Ammon's horn (tissue), 1 donor: ENCODE measurements at regions not wholly inside any gene's neighbourhood (a gene's known extent, or its start where the extent isn't known, plus 50 kb on each side); places are given as distances from the start of the nearest gene placed in this dataset.
"Not testable (repeated sequence)": the region's sequence is repeated elsewhere in the genome, so short reads cannot be mapped to it uniquely, and the experiment has no call there.

Experiments used
- DNase-seq: peaks from one replicate; pipeline ENCODE4 v3.0.0-alpha.2; 2016; ENCODE audit warnings: low spot score

DNA sequence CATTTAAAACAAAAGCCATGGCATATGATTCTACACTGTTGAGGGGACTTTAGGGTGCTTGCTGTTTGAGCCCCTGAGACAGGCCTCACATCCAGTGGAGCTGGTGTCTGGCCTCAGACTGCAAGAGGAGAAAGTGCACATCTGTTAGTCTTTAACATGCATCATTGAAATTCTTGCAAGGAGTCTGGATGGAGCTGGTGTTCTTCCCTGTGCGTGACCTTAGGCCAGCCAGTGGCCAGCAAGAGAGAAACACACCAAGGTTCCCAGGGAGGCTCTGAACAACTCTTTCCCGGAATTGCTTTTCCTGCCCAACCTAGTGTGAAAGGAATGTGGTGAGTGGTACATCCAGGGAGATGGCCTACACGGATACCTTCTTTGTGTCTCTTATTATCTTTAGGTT lies 282.8 kb upstream of the TNC start:
- no peak for DNase-seq

DNA sequence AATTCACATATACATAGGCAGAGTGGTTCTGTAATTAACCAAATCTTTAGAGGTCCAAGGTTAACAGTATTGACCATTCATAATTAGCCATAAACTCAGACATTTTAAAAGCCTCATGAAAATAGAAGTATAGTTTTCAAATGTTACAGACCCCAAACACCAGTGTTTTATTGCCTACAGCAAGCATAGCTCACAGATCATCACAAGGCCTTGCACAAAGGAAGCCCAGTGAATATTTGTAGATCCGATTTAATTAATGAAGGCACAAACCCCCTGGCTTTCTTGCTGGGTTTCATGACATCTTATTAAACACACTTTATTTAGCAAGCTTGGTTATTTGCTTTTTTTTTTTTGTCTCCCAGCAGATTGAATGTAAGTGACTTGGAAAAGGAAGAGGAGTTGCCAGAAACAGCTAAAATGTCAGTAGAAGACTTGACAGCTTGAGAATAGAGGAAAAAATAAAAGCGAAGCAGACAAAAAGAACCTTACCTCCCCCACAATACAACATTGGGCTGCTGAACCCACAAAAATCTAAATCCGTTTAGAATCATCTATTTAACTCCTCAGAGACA lies 283.9 kb upstream of the TNC start:
- no peak for DNase-seq

DNA sequence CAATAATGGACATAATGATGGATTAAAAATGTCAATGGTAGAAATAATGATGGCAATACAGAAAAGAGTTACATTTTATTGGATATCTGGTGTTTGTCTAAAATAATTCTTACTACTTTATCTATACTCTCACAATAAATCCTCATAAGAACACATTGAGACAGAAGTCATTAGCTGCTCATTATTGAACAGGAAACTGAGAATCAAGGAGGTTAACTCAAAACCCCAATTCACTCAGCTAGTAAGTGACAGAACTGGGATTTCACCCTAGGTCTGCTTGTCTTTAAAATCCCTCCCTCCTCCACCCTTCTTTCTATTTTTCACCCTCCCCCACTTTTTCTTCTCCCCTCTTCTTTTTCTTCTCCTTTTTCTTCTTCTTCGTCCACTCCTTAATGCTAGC lies 285.8 kb upstream of the TNC start:
- DNase-seq, result no peak

DNA sequence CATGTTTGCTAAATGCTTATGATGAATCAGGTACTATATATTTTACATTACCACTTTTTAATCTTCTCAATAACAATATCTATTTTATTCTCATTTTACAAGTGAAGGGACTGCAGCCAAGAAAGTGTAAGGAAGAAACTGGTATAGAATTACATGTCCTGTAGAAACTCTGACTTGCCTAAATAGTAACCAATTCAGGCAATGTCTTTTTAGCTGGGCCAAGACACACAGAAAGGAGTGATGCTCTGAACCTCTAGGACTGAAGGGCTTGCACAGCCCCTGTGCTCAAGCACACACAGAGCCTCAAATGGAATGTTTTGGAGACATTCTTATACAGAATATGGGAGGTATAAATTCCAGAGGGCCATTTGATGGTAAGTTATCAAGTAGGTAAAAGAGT lies 286.4 kb upstream of the TNC start:
- DNase-seq, result no peak

DNA sequence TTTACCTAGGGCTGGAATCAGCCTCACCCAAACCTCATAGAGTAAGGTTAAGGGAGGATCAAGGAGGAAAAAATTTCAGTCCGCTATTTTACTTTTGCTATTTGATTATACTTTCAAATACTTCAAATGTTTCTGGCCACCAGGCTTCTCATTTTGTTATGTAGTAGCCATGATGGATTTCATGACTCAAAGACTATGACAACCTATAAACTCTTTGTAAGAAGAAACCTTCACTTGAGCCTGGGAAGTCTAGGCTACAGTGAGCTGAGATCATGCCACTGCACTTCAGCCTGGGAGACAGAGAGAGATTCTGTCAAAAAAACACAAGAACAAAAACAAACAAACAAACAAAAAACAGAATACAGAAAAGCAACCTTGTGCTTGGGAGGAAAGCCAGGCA lies 293.6 kb upstream of the TNC start:
- no peak for DNase-seq

DNA sequence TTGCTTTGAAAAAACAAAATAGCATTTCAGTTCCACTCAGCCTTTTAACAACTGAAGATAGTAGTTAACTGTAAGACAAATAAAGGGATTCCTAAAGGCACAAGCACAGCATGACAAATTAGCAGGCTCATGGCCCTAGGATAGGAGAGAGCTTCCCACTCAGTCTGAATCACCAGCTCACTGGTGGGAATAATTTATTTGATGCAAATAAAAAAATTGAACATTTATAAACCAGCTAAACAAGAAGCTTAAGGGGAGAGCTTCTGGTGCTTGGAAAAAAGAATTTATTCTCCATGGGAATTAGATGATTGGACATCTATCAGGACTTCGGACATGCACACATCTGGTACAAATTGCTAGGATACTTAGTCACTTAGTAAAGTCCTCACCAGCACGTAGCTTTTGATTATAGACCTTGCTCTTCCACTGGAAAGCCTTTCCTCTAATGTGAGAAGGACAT lies 294.1 kb upstream of the TNC start:
- peak; percentile 52 for DNase-seq

DNA sequence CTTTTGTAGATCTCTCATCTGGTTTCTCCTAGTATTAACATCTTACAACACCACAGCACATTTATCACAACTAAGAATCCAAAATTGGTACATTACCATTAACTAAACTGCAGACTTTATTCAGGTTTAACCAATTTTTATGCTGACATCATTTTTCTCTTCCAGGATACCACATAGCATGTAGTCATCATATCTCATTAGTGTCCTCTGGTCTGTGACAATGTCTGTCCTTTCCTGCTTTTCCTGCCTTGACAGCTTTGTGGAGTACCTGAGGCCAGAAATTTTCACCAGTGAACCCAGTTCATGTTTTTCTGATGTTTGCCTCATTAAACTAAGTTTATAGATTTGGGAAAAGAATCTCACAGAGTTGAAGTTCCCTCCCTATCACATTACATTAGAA lies 294.7 kb upstream of the TNC start:
- DNase-seq, result no peak

DNA sequence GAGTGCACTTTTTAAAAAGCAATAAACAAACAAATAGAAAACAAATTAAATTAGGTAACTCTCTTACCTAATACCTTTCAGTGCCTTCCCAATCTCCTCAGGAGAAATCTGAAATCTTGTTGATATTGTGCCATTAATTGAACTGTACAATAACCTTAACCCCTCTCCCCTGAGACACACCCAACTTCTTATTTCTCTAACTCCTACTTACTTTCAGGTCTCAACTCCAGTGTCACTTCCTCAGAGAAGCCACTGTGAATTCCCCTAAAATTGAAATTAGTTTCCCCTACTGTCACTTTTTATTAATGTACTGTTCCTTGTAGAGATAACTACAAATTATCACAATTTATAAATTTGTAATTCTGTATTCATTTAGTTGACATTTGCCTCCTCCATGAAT lies 295.3 kb upstream of the TNC start:
- DNase-seq, result no peak

DNA sequence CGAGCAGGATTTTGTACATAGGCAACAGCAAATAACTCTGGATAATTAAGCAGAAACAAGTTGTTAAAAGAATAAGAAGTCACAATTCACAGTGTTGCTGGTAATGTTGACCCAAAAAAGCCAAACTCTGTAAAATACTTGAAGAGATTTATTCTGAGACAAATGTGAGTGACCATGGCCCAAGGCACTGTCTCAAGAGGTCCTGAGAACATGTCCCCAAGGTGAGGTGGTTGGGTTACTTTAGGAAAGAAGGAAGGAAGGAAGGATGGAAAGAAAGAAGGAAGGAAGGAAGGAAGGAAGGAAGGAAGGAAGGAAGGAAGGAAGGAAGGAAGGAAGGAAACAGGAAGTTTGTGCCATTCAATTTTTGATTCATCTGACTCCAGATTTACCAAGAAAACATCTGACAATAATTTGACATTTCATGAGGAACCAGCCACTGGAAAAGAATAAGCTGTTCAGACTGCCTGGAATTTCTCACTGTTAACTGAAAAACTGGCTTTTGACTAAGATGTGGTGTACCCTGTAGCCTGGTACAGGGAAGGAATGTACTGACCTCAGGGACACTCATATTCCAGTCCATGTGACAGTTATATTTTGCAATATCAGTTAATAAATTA lies 295.9 kb upstream of the TNC start:
- DNase-seq, result no peak

DNA sequence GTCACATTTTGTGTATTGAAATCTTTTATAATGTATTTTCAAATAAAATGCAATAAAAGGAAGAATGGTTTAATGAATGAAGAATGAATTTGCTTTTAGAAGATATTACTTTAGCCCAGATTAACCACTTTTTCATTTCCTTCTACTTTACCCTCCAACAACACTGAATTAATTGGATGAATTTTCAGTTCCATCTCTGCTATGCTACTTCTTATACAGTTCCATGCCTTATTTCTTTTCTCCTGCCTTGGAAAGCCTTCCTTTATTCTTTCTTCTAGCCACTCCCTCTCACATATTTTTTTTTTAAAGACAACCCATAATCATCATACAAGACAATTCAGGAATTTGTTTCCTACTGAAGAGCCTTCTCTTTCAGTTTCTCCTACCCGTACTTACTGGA lies 296.6 kb upstream of the TNC start:
- no peak for DNase-seq

DNA sequence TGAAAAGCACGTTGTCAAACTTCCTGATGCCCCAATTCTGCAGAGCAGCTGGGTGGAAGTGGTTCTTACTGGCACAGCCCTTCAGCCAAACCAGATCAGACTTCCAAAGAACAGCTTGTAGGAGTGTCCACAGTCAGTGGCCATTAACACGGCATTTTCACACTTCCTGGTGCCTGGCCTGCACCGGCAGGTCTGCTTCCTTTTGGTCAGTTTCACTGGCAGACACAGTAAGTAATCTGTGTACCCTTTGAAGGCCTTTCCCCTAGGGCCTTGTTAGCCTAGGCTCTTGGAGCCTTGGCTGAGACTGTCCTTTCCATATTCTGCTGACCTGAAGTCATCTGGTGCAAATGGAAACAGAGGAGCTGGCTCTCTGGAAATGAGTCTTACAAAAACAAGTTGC lies 297.5 kb upstream of the TNC start:
- no peak for DNase-seq

DNA sequence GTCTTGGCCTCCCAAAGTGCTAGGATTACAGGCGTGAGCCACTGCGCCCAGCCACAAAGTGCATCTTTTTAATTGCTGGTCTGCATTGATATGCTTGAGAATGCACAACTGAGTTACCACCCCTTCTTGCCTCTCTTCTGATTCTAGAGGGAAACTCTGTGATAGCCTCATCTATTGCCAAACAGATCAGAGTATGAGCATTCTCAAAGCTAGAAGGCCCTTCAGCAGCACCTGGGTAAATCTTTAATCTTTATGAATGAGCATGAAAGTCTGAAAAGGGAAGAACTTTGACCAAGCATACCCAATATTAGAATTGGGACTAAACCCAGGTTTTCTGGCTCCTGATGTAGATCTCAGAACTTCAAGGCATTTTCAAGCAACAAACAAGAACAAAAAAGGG lies 298.3 kb upstream of the TNC start:
- DNase-seq, result no peak

DNA sequence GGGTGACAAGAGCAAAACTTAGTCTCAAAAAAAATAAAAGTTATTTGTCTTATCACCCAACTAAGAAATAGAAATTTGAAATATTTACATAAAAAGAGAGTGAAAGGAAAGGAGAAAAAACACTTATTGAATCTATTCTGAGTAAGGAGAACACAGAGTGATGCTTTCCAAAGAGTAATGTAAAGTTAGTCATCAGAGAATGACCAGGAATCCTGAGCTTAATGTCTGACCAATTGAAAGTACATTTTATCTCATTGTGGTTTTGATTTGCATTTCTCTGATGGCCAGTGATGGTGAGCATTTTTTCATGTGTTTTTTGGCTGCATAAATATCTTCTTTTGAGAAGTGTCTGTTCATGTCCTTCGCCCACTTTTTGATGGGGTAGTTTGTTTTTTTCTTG lies 300.2 kb upstream of the TNC start:
- not testable (repeated sequence) for DNase-seq

DNA sequence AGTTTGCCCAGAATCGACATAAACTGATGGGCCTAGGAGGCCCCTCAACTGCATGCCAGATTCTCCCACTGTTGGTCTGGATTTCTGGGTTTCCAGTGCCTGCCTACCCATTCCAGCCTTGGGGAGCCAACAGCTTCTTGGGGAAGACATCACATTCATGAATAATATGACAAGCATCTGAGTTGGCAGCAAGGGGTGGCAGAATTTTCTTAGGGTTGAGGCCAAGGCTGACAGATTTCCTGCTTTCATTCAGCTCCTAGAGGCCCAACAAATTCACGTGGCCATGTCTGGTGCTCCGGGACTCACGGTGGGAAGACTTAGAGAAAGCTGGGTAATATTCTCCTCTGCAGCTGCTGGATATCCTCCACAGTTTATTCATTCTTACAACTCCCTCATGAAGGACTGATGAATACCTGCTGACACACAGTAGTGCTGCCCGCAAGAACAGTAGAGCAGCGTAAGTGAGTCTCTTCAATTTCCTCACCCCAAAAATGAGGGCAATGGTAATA lies 305.0 kb upstream of the TNC start:
- no peak for DNase-seq

DNA sequence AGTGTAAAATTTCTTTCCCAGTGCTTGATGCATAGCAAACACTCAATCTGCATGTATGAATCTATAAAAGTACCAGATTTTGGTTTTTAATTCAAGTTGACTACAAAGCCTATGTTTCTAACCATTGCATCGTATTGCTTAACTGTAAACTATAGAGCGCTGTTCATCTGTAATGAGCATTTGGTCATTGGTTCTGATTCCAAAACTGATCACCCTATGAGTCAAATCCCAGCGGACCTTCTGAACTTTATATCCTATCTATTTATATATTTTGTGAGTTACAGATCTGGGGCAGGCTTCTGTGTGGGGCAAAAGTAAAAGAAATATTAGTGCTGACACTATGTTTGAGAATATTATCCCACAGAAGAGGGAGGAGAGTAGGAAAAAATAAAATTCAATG lies 305.7 kb upstream of the TNC start:
- DNase-seq, result no peak

DNA sequence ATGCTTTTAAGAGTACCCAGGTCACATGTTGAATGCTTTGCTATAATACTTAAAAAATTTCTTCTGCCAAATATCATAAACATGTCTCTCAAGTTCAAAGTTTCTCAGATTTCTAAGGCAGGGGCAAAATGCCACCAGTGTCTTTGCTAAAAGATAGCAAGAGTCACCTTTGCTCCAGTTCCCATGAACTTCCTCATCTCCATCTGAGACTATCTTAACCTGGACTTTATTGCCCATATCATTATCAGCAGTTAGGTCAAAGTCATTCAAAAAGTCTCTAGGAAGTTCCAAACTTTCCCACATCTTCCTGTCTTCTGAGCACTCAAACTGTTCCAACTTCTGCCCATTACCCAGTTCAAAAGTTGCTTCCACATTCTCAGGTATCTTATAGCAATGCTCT lies 307.6 kb upstream of the TNC start:
- DNase-seq, result no peak

DNA sequence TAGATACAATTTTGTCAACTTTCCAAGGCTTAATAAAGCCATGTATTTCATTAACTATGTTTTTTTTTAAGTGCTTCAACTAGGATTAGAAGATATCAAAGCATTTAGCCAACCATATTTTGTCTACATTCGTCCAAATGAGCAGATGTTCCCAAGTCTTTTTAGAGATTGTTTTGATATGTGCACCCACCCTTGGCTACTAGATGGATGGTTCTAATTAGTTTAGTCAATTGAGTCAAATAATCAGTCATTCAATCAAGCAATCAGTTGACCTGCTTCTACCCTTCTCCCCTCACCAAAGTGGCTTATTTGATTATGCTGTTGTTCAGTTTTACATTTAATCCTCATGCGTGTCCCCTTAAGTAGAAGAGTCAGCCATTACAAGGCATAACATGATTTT lies 319.5 kb upstream of the TNC start:
- no peak for DNase-seq

DNA sequence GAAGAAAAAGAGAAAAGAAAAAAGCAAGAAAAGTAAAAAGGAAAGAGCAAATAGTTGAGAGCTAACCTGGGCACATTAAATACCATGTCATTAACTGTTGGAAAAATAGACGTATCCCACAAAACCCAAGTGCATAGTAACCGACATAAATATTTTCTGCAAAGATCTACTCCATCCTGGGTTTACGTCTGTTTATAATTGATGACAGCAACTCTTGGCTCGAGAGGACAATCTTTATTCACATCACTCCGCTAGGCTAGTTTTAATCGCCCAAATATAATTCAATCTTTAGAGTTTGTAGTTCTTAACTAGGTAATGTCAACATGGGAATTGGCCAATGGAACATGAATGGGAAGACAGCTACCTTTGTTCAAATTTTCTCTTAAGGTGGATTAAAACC lies 321.7 kb upstream of the TNC start:
- DNase-seq, result no peak

DNA sequence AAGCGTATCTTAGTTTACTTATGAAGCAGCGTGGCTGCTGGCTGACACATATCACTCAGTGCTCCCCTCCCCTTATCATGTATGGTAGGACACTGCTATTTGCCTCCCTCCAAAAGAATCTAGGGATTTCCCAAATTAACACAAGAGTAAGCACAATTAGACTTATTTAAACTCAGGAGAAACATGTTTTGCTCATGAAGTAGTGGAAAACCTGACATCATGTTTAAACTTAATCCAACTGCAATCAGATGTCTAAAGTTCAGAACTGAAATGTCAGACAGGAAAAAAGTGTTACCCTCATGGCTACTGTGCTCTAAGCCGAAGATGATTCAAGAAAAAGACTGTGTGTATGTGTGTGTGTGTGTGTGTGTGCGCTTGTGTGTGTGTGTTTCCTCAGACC lies 324.1 kb upstream of the TNC start:
- no peak for DNase-seq

DNA sequence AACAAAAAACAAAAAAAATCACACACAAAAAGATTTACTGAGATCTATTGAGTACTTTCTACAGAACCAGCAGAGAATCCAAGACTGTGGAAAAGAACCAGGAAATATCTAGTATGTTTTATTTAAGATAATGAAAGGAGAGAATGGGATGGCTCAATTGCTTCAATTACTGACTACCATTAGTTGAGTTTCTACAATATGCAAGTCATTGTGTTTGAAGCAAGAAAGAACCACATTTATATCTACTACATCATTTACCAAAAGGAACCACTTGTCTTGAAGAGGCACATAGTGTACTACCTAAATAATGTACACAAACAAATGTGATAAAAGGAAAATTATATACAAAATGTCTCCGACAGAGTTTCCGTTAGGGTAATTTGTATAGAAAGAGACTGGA lies 325.9 kb upstream of the TNC start:
- no peak for DNase-seq

DNA sequence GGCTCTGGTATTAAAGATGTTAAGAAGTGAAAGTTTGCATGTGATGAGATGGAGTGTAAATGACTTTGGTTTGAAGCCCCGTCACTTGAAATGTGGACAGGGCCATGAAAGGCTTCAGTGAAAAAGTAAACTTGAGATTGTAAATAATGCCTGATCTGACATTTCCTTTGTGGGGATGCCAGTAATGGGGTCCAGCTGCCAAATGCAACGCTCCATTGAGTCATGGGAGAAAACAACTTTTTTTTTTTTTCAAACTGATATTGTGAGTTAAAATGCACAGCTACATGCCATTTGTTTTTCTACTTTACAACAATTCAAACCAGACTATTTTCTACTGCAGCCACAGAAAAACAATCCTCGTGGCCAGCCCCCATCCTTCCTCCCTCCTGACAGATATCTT lies 327.0 kb upstream of the TNC start:
- DNase-seq, result no peak

DNA sequence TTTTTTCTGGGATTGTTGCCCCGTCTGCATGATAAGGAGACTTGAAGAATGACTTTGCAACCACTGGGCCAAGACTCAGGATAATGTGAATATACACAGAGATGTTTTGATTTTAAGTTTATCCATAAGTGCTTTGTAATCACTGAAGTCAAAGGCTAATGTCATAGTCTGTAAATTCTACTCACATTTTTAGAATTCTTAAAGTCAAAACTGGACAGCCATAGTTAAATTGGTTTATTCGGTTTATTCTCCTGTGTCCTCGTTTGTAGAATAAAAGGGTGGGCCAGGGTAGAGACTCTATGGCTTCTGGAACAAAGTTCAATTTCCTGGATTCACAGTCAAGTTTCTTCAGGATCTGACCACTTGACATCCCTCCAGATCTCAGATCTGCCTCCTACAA lies 327.7 kb upstream of the TNC start:
- DNase-seq, result no peak

DNA sequence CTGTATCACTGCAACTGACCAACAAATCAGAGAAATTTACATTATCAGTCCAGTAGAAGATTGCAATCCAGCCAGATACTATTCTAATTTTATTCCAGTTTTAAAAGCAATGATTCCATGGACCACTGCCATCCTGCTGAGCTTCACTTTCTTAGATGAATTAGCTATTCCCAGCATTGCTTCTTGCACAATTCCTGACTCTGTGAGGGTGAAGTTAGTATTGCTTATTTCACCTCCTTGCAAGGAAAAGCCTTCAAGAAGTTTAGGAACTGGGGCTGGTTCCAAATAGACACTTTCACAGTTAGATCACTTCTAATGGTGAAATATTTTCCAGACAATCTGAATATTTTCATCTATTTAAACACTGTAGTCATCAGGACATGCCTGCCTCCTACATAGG lies 338.6 kb upstream of the TNC start:
- DNase-seq, result no peak

DNA sequence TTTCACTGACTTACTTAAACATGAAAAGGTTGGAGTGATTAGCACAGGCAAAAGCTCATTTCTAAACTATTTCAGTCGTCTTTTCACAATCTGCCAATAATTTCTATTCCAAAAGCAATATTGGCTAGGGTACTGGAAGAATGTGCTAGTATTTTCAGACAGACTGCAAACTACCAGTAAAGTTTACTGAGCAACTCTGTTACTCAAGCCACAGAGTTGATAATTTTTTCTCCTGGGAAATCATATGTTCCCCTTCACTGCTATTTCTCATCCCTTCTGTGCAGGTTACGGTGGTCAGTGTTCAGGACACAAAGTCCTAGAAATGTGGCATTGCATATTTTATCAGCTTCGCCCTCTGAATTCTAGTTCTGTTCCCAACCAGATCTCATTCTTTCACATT lies 343.3 kb upstream of the TNC start:
- DNase-seq, result no peak
